BE2C (cell line): ENCODE measurements at regions not wholly inside any gene's neighbourhood (a gene's known extent, or its start where the extent isn't known, plus 50 kb on each side); places are given as distances from the start of the nearest gene placed in this dataset.

Experiments used
- DNase-seq: peaks from one replicate; pipeline ENCODE4 v3.0.0-alpha.2; 2020
- H3K27me3 ChIP-seq: fragments of 250-450 bp; sonication (Bioruptor Pico); 2 replicates; pipeline ENCODE4 v1.5.1; 2020; ENCODE audit warnings: mild to moderate bottlenecking
- H3K36me3 ChIP-seq: fragments of 250-450 bp; sonication (Bioruptor Pico); 2 replicates; pipeline ENCODE4 v1.5.1; 2020; ENCODE audit warnings: mild to moderate bottlenecking
- H3K4me1 ChIP-seq: fragments of 250-450 bp; sonication (Bioruptor Pico); 2 replicates; pipeline ENCODE4 v1.5.1; 2020
- H3K4me3 ChIP-seq: 2 replicates; pipeline ENCODE4 v1.5.1; 2011; ENCODE audit warnings: low read depth, low read length
- H3K9me3 ChIP-seq: fragments of 250-450 bp; sonication (Bioruptor Pico); 2 replicates; pipeline ENCODE4 v1.5.1; 2020
- CTCF ChIP-seq: IDR thresholded peaks from 2 replicates; pipeline ENCODE4 v1.5.1; 2012; ENCODE audit warnings: mild to moderate bottlenecking, low read depth, low read length

- Histone ChIP-seq H3K4me3 (peak overlapping the region; percentile 45), H3K4me1 (no peaks in the 10 kb centered on the region; the same call in none of the 2 replicates), H3K27me3 (no peaks in the 10 kb centered on the region; the same call in 1 of the 2 replicates), H3K9me3 (no peaks in the 10 kb centered on the region), H3K36me3 (no peaks in the 10 kb centered on the region)
- DNase-seq: peak; percentile 70
- peak; percentile 91 for TF ChIP-seq CTCF
Observed at GRCh38 chr11:86193297-86194095, 51.1 kb upstream of the EED start.

- Histone ChIP-seq H3K9me3 (no peaks in the 10 kb centered on the region), H3K4me1 (no peaks in the 10 kb centered on the region; the same call in none of the 2 replicates), H3K27me3 (no peaks in the 10 kb centered on the region; the same call in 1 of the 2 replicates), H3K36me3 (no peaks in the 10 kb centered on the region), H3K4me3 (no peak overlapping the region; the same call in 1 of the 2 replicates)
- DNase-seq: no peak
- TF ChIP-seq CTCF: no peak
Observed at GRCh38 chr11:86192519-86193257, 51.9 kb upstream of the EED start.

DNA sequence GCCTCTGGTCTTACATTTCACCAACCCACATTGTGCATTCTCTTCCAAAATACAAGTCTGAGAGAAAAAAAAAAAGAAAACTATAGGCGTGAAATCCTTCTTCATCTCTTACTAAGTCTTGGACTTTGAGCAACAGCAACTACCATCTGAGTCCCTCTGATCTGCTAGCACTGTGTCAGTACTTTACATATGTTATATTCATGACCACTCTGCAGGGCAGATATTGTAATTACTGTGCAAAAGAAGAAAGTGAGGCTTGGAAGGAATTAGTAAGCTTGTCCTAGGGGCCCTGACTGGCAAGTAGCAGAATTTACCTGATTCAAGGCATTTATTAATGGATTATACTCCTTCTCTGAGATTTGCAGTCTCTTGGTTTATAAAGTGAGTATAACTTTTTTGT lies 52.7 kb upstream of the EED start:
- TF ChIP-seq CTCF: no peak
- DNase-seq: no peak
- no peaks in the 10 kb centered on the region; the same call in 1 of the 2 replicates for H3K27me3 ChIP-seq
- H3K4me1 ChIP-seq: no peaks in the 10 kb centered on the region; the same call in none of the 2 replicates
- no peaks in the 10 kb centered on the region for H3K9me3 ChIP-seq
- H3K4me3 ChIP-seq: no peak overlapping the region
- no peaks in the 10 kb centered on the region for H3K36me3 ChIP-seq

- Histone ChIP-seq H3K4me3 (no peak overlapping the region), H3K27me3 (no peaks in the 10 kb centered on the region), H3K36me3 (no peaks in the 10 kb centered on the region), H3K9me3 (no peaks in the 10 kb centered on the region), H3K4me1 (no peaks in the 10 kb centered on the region)
- DNase-seq: no peak
- no peak for TF ChIP-seq CTCF
Observed at GRCh38 chr11:86187027-86187426, 57.5 kb upstream of the EED start.

GRCh38 chr11:86186386-86186785 lies 58.2 kb upstream of the EED start:
- Histone ChIP-seq H3K36me3 (no peaks in the 10 kb centered on the region), H3K4me1 (no peaks in the 10 kb centered on the region), H3K9me3 (no peaks in the 10 kb centered on the region), H3K4me3 (no peak overlapping the region), H3K27me3 (no peaks in the 10 kb centered on the region)
- no peak for TF ChIP-seq CTCF
- no peak for DNase-seq

- H3K4me3 ChIP-seq: no peak overlapping the region
- H3K4me1 ChIP-seq: no peaks in the 10 kb centered on the region; the same call in 1 of the 2 replicates
- no peaks in the 10 kb centered on the region for H3K27me3 ChIP-seq
- DNase-seq: no peak
- no peaks in the 10 kb centered on the region for H3K9me3 ChIP-seq
- no peaks in the 10 kb centered on the region for H3K36me3 ChIP-seq
- TF ChIP-seq CTCF: no peak
Observed at GRCh38 chr11:86185381-86185750, 59.2 kb upstream of the EED start.
